NCI-H2029 (cell line): ENCODE measurements at regions not wholly inside any gene's neighbourhood (a gene's known extent, or its start where the extent isn't known, plus 50 kb on each side); places are given as distances from the start of the nearest gene placed in this dataset.

Source experiments
- DNase-seq: peaks from one replicate; lab custom pipeline; 2025; lab: John Stamatoyannopoulos, UW

- DNase-seq = no peak
These were observed 75.6 kb downstream of the ICOS start for GRCh38 chr2:204012072-204012653.

DNA sequence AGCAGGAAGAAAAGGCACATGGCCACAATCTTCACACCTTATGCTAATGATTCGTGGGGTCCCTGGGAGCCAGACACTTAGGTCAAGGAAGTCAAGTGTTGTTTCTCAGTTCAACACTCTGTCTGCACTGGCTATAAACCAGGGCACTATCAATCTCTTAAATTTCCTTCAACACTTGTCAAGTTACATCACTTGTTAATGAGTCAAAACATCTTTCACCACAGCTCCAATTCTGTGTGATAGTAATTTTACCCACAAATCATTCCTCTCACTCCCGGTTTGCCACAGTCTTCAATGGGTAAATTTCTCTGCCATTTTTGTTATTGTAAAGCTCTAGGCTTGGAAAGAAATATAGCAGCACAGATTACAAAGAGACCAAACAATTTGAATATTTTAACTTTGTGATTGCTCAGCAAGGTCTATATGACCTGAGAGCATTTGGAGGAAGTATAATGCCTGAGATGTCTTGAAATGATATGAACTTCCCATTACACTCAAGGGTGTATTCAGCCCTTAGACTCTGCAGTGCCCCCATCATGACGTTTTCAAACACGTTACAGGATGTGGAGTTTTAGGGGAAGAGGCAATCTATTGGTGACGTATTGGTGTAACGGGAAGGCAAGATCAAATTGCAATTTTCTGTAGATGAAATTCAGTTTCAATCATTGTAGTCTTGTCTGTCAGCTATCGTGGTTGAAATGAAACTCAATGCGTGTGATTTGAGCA, 78.7 kb downstream of the ICOS start:
- DNase-seq = no peak

- DNase-seq = no peak
These were observed 82.2 kb downstream of the ICOS start for GRCh38 chr2:204018717-204019116.

- DNase-seq = no peak
These were observed 83.3 kb downstream of the ICOS start for GRCh38 chr2:204019572-204020501.

DNA sequence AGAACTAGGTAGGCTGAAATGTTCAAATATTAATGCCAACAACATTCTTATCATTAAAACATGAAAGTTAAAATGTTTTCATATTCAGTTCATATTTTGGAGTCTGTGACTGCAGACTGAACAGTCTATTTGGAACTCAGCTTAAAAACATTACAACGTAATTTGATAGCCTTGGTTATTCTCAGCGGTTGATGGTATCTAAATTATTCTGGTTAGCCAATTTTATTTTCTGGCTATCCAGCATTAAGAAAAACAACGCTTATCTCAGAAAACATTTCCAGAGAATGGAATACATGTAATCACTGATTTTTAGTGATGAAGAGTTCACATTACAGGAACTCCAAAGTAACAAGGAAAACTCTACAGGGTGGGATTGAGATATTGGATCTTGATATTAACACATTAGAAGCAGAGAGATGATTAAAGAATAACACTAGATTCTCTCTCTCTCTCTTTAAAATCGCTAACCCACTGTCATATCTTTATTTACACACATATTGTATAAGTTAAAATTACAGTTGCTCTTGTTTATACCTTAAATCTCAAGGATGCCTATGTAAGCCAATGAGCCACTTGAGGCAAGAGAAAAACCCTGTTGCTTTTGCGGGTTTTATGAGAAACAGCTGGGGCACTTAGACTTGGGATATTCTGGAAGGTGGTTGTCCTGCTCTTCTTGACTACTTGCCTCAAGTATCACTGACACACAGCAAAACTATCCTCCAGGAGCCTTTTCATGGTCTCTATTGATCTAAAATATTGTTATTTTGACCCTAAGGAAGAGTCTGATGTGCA, 84.9 kb downstream of the ICOS start:
- no peak for DNase-seq

DNA sequence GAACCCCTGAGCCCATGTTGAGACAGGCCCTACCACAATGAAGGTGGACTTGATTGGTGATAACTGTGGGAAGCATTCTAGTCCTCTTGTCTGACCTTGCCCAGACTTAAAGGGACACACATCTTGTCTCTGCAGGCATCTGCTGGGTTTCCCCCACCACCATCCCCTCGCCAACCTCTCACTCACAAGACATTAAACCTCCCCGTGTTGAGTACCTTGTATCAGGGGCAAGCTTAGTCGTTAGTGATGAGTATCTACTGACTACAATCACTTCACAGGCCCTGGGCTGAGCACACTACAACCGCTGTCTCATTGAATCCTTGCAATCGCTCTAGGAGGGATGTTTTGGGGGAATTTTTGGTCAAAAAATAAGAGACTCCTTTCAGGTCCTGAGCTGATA, 86.0 kb downstream of the ICOS start:
- DNase-seq = no peak

- no peak for DNase-seq
These were observed 86.5 kb downstream of the ICOS start for GRCh38 chr2:204023088-204023487.

DNA sequence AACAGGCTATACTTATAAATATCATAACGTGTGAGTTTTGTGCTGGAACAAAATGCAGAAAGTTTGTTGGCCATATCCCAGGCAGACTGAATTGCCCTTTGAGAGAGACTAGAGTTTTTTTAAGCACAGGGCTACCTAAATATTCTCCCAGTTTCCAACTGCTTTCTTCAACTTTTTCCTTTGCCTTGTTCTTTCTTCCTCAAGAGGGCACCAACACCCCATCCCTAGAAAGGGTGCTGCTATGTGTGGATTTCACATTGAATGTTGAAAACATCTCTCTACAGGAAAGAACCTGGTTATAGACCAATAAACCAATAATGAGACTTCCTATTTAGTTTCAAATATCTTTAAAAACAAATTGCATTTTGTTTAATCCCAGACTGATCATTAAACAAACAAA, 87.9 kb downstream of the ICOS start:
- no peak for DNase-seq

- DNase-seq = no peak
These were observed 88.4 kb downstream of the ICOS start for GRCh38 chr2:204024906-204025475.

GRCh38 chr2:204026294-204026693, 89.7 kb downstream of the ICOS start:
- DNase-seq = no peak

GRCh38 chr2:204027091-204027490, 90.5 kb downstream of the ICOS start:
- DNase-seq = no peak

DNA sequence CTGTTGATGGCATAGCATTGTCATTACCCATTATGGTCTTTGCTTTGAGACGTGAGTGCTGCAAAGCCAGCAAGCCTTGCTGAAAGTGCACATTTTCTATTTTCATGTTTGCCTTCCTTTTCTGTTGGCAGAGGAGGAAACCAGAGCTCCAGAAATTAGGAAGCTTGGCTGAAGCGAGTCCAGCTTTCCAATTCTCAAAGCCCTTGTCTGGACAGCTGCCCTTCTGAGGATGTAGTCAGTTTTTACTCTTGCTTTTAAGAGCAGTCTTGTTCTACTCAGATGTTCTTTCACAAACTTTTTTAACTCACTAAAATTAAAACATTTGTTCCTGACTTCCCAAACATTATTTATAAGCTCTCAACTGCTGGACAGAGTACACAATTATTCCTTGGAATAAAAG, 93.8 kb downstream of the ICOS start:
- DNase-seq = no peak

DNA sequence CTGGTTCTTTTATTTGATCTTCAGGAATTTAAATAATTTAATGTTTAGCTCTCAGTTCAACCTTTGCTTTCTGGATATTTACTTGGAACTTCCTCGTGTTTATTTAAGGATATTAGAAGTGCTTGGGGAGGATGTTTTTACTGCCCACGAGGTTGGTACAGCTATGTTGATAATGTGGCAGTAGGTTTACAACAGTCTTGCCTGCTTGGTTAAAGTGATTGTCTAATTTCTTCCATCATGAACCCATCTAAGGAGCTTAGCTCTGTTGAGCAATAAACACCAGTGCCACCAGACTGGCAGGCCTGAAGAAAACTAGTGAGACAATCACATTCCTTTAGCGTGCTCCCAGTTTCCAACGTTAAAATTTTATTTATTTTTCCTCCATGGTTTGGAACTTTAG, 94.5 kb downstream of the ICOS start:
- DNase-seq = no peak

GRCh38 chr2:204032301-204032700, 95.7 kb downstream of the ICOS start:
- DNase-seq = no peak

GRCh38 chr2:204033611-204034495, 97.3 kb downstream of the ICOS start:
- no peak for DNase-seq

- DNase-seq = no peak
These were observed 100.1 kb downstream of the ICOS start for GRCh38 chr2:204036706-204037105.

GRCh38 chr2:204037286-204037685, 100.7 kb downstream of the ICOS start:
- DNase-seq = no peak

GRCh38 chr2:204039298-204039838, 102.8 kb downstream of the ICOS start:
- DNase-seq = no peak

DNA sequence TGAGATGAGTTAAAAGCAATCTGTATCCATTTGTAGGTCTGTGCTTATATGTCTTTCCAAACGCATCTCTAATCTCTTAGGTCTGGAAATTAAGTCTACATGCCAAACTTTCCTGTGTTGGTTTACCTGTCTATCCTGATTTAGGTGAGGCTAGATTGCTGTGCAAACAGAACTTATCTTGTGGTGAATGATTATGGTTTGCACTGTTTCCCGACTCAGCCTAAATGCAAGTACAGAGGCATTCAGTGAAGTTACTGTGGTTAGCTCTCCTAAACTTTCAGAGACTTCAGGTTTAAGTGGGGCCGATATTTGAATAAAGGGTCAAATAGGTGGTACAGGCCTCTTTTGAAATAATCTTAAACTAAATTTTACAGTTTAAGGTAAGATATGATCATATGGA, 103.5 kb downstream of the ICOS start:
- no peak for DNase-seq

- no peak for DNase-seq
These were observed 105.8 kb downstream of the ICOS start for GRCh38 chr2:204042401-204042800.
